Amniotic stem cell (primary cell): ENCODE measurements at regions not wholly inside any gene's neighbourhood (a gene's known extent, or its start where the extent isn't known, plus 50 kb on each side); places are given as distances from the start of the nearest gene placed in this dataset.

Experiments
- DNase-seq: peaks from one replicate; lab custom pipeline; 2025; lab: John Stamatoyannopoulos, UW

DNA sequence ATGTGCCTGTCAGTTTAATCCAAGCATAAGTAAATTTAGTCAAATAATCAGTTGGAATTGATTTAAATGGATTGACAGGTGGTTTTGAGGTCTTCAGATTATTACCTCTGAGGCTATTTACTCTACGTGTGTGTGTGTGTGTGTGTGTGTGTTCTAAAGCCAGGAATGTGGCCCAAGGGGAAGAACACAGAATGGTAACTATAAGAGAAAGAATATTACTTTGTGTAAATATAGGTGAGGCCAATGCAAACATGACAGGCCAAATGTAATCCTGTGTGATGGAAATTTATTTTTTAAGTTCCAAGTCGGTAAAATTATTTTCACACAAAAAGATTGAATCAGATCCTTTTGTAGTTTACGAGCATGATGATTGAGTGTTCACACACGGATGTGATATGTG lies 390.0 kb downstream of the PLK2 start:
- no peak for DNase-seq

DNA sequence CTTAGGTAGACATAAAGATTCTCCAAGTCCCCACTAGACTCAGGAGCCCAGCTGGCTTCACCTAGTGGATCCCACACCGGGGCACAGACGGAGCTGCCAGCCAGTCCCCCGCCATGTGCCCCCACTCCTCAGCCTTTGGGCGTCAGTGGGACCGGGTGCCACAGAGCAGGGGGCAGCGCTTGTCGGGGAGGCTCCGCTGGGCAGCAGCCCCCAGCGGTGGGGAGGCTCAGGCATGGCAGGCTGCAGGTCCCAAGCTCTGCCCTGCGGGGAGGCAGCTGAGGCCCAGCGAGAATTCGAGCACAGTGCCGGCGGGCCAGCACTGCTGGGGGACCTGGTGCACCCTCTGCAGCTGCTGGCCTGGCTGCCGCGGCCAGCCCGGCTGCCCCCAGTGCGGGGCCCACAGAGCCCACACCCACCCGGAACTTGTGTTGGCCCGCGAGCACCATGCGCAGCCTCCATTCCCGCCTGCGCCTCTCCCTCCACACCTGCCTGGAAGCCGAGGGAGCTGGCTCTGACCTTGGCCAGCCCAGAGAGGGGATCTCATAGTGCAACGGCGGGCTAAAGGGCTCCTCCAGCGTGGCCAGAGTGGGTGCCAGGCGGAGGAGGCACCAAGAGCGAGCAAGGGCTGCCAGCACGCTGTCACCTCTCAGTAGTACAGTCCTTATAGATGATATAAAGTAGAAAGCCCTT lies 390.7 kb downstream of the PLK2 start:
- DNase-seq: no peak

DNA sequence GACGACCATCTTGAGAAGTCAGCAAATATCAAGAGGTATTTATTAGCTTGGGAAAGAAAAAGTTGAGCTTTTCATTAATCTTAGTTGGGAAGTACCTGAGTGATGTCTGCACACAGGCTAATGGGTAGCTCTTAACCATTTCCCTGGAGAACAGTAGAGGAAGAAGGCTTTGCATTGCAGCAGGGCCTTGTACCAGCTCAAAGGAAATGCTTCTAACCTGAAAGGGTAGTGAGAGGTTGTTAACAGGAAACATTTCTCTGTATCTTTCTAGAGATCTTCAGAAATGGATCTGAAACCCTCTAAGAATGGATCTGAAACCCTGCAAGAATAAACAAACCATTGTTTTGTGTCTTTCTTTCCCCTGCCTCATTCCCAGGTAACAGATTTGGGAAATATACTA lies 393.3 kb downstream of the PLK2 start:
- DNase-seq: no peak

DNA sequence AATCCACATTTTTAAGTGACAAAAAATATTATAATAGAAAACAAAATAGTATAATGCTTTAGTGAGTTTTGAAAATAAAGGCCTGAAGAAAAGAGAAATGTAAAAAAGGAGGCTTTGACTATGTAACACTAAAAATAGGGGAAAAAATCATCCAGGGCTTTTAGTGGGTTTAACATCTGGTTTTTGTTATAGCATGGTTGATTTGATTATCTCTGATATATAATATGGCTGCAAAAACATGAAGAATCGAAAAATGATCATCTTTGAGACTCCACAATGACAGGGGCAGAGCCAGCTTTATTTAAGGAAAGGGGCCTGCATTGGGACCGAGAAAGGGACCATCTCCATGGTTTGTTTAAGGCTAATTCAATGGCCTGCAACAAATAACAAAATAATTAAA lies 393.8 kb downstream of the PLK2 start:
- no peak for DNase-seq

DNA sequence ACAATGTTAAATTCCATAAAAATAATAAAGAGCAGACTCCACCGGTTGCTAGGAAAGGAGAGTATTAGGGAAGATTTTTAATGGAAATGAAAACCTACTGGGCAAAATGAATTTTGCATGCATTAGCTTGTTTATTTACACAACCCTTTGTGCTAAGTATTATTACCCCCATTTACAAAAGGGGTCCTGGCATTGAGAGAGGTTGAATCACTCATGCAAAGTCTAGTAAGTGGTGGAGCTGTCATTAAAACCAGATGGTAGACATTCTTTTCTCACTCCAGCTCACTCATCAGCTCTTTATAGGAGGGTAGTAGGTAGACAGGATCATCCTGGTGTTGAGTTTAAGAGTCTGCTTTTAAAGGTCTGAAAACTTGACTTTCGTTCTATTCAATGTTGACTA lies 395.1 kb downstream of the PLK2 start:
- DNase-seq: no peak

DNA sequence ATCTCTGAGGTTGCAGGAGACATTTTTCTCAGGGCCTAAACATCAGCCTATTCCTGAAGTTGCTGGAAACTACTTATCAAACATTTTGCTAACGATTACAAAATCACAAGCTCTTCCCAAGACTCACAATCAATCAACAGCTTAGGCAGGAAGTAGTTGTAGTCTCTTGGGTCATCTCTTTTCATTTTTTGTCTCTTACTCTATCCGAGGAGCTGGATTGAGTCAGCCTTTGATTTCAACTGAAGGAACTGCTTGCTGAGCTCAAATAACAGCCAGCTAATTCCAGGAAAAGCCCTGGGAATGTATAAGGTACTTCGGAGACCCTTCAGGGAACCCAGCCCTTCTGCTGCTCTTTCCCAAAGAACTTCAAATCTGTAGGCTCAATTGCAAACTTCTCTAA lies 398.9 kb downstream of the PLK2 start:
- DNase-seq: no peak

DNA sequence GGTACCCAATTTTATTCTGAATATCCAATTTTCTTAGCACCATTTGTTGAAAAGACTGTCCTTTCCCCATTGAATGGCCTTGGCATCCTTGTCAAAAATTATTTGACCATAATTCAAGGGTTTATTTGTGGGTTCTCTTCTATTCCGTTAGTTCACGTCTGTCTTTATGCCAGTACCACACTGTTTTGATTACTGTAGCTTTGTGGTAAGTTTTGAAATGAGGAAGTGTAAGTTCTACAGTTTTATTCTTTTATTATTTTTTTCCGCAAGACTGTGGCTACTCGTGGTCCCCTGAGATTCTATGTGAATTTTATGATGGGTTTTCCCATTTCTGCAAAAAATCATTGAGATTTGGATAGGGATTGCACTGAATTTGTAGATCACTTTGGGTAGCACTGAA lies 402.6 kb downstream of the PLK2 start:
- DNase-seq: no peak

DNA sequence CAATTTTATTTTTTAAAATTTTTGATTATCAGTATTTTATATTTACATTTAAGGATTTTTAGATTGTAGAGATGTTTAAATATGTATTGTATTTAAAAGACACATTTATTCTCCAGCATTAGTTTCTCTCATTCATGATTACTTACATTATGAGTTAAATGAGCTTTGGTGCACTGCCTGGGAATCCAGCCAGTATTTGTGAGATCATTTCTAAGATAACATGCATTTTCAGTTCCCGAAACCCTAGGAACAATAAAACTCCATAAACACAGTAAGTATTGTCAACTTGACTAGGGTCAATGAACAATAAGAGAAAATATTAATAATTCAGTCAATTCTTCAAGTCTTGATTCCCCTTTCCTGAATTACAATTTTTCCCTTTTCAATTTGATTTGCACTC lies 403.3 kb downstream of the PLK2 start:
- DNase-seq: no peak

DNA sequence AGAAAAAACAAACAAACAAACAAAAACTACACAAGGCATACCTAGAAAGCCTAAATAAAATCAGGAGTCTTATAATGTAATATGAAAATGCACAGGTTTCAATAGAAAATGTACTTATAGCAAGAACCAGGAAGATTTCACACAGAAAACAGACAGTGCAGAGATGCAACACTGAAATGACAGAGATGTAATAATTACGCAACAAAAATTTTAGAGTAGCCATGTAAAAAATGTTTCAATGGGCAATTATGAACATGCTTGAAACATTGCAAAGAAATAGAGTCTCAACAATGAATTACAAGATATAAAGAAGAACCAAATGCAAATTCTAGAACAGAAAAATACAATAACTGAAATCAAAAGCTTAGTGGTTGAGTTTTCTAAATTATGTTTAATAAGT lies 405.9 kb downstream of the PLK2 start:
- no peak for DNase-seq

DNA sequence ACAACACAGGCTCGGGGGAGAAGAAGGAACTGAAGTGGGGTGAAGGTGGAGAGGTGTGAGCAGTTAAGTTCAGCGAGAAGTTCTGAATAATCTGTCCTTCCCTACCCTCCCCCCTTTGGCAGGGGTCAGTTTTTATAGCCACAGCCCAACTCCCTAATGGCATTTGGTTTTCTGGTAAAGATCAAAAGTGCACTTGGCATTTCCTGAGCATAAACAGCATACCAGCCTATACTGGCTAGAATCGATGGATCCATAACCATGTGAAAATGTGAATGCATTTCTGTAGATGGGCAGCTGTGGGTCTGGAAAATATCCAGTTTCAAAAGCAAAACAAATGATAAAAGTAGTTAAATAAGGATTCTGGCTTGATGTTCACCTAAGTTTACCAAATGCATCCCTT lies 410.9 kb downstream of the PLK2 start:
- no peak for DNase-seq

DNA sequence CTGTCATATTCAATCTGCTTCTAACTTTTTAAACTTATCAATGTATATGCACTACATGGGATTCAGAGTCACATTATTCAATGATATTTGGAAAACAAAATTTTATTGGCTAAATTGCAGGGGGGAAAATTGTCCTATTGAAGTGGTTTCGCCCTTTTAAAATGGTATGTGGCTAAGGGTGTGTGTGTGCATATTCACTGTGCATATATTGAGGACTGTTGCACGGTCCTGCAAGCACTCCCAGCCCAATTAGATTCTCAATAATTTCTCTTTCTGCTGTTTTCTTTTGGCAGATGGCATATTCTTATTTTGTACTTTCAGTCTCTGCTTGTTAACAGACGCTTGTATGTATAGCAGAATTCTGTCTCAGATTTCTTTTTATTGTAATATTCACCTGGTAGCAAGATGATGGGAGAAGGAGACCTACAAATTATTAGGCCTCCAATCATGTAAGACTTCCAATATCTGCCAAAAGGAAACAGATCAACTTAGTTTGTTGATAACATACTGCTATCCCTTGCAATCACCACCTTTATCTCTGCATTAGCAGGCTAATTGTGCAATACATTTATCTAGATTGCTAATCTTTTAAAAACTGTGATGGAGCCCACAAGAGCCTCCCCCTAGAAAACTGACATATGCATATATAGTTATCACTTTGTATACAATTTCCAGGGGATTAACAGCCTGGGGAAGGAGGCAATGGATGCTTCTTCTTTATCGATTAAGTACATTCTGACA lies 411.5 kb downstream of the PLK2 start:
- DNase-seq: no peak

DNA sequence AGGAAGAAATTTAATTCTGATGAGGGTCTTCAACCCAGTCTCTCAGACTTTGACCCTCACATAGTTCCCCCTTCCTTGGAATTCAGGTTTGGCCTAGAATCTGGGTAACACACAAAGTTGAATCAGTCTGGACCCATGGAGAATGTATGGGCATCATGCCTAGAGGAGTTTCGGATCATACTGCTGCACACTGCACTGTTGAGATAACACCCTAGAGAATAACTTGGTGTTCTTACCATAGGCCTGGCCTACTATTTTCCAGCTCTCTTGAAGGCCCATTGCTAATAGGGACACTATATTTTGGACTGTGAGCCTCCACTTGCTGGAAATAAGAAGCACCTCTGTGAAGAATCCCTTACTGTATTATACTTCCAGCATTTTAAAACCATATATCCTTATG lies 413.5 kb downstream of the PLK2 start:
- DNase-seq: no peak

DNA sequence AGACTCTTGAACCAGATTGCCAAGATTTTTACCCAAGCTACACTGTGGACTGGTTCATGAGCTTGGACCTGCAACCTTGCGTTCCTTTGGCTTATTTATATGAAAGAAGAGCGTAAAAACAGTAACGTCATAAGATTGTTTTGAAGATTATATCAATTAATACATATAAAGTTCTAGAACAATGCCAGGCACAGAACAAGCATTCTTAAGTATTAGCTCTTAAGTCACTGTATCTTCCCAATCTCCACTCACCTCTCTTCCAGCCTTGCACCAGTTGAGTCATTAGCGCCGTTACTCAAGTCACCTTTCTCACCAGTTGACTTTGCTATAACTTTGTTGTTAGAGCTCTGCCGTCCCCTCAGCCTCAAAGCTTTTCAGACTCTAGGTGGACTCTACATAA lies 415.7 kb downstream of the PLK2 start:
- DNase-seq: no peak

DNA sequence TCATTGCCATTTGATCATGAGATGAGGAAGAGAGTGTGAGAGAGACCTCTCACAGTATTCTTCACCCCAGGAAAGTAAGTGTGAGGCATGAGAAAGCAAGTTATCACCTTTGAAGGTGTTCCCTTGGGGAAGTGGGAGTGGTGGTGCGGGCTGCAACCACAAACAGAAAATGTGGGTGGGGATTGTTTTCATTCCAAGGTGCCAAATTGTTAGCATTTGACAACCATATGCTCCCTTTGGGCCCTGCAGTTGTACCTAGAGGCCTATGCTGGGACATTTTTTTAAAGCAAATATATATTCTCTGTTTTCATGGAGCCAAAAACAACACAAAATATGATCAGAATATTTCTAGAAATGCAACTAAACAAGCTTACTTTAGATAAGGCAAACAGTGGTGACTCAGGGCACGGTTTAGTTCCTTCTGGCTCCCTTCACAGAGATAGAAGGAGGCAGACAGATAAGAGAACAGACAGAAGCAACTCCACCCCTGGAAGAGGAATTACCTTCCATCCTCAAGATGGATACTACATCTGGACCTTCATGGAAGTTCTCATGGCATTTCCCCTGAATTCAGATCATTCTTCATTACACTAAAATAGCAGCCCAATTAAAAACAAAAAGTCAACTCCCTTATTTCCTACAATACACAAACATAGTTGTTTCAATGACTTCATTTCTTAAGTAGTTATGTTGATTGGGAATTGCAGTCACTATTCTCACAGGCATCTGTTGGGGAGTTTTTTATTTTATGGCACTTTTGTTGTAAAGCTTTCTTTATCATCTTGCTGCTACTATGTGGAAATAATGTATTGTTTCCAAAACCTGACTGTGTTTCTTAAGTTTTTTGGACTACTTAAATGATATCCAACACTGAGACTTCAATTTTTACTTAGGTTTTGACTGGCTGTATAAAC lies 416.6 kb downstream of the PLK2 start:
- DNase-seq: no peak

DNA sequence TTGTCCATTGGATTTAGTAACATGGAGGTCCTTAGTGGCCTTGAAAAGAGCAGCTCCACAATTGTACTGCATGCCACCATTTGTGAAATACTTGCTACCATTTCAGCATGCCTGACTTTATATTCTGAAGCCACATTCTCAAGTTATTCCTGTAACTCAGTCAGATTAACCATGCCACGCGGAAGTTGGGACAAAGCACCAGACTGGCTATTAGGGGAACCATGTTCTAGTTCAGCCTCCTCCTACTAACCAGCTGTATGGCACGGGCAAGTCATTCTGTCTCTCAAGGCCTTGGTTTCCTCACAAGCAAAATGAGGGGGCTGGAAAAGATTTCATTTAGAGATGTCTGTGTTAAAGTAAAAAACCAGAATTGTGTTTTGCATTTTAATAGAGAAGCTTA lies 418.0 kb downstream of the PLK2 start:
- DNase-seq: no peak

DNA sequence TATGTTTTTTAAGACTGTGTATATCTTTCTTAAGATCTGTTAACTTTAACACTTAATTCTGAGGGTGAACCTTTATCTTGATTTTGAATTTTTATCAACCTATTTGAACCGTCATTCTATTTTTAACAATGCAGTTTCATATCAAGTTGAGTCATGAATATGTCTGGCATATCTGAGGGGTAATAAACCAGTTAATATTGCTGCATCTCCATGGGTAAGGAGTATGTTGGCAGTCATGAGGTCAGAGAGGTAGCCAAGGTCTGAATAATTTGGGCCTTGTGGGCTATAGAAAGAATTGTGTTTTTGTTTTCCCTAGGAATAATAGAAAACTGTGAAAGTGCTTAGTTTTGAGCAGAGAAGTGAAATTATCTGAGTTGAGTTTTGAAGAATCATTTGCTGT lies 419.0 kb downstream of the PLK2 start:
- no peak for DNase-seq

DNA sequence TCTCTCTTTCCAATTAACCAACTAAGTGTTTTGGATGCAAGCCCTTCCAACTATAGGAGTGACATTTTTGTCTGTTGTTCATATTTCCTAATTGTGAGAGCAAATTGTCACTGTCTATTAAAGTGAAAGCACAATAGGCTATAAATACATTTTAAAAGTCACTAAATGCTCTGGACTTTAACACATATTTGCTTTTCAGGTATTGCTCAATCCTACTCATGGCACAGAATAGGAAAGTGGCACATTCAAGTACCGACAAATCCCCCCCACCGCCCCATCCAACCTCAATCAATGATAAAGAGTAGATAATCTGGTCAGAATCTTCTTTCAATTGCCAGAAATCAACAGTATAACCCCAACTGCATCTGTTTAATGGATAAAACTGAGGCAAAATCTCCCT lies 419.8 kb downstream of the PLK2 start:
- DNase-seq: no peak

DNA sequence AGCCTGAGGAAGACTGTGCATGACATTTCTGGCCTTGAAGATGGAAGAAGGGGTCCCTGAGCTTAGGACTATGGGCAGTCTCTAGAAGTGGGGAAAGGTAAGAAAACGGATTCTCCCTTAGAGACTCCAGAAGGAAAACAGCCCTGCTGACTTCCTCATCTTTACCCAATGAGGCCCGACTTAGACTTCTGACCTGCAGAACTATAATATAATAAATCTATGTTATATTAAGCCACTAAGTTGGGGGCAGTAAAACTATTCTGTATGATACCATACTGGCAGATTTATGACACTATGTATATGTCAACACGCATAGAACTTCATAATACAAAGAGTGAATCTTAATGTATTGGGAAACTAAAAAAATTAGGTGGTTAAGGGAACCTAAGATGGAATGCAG lies 422.0 kb downstream of the PLK2 start:
- no peak for DNase-seq

DNA sequence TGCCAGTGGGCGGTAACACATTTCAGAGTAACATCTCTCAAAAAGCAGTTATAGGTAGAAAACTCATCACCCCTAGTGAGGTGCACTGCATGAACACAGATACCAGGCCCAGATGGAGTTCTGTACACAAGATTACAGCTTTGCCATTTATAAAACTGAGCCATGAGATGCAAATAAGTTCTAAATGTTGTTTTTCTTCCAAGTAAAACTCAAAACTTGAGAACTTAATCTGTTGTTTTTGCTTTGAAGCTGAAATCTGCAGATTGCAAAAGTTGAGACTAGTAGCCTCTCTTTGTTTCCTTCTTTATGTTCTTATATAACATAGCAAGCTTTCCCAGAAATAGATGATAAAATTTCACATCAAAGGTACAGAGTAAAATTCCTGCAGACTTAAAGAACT lies 434.1 kb downstream of the PLK2 start:
- DNase-seq: no peak

DNA sequence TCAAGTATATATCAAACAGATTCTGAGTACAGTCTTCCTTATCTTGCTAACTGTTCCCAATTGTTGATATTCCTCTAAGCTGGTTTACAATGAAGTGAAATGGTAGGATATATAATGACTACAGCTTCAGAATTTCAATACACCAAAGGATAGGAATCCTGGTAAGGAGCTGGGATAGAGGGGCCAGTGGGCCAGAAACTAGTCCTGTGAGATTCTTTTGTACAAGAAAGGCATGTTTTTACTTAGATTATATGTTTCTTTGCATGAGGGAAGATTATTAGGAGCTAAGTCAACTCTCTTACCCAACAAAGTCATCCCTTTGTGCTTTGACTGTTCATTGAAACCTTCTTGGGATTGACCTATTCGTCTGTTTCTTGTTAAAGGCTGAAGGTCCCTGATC lies 435.7 kb downstream of the PLK2 start:
- no peak for DNase-seq

DNA sequence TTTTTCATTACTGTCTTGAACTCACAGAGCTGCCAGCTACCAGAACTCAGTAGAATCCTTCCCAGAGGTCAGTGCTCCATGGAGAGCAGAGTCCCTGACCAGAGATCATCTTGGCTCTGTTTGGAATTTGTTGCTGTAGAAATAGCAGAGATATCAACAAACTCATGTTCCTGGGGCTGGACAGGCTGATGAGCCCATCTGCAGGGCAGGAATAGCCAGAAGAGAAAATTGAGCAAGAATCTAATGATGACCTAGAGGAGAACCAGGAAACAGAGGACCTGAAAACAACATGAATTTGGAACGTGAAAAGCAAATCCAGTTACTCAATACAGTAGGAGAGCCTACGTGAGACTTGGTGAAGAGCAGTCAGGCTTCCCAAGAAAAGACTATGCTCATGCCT lies 437.8 kb downstream of the PLK2 start:
- DNase-seq: no peak

DNA sequence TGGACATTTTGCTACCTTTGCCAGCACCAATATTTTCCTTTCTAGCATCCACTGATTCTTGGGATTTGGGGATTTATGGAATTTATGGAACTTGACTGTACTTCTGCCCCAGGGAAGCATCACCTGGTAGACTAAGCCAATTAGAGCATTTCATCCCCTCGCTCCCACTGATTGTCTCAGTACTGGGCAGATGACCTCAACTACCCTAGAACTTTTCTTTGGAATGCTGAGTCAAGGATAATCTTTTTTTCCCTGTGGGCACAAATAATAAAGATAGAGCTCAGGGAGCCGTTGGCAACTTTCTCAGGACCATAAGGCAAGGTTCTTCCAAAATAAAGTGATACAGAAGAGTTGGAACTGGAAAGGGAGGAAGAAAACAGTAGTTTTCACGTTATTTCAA lies 438.4 kb downstream of the PLK2 start:
- DNase-seq: no peak

DNA sequence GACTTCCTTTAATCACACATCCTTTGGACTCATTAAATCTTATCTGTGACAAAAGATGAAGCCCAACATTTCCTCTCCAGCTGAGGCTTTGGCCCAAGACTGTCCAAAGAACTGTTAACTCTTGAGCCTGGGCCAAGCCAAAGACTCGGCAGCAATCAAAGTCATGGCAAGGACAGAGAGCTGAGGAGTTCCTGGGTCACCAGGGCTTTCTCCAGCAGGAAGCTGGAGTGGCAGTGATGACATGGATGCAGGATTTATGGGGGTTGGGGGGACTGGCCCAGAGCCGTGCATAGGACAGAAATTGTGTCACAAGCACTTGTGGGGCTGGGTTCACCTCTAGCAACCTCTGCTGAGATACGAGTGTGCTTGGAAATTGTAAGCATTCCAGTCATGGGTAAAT lies 440.3 kb downstream of the PLK2 start:
- DNase-seq: no peak
